Activated CD8-positive, alpha-beta T cell treated with anti-CD3 and anti-CD28 coated beads, Interleukin-2, amount 10 ng/mL, durations not matched to agents 7 days and 5 days (primary cell): ENCODE measurements at regions not wholly inside any gene's neighbourhood (a gene's known extent, or its start where the extent isn't known, plus 50 kb on each side); places are given as distances from the start of the nearest gene placed in this dataset.

Source experiments
- ATAC-seq: fragments of 150-1000 bp; cut with Tn5 transposase; one replicate; pipeline ENCODE4 v1.10.0; 2021; ENCODE audit warnings: moderate library complexity
- CTCF ChIA-PET: fragments of 350-600 bp; sonication (Branson Sonifier 250); formaldehyde crosslinking; loops from one replicate; lab custom pipeline; 2021; ENCODE audit warnings: antibody characterized with exemption; lab: Charles Lee
- POLR2A ChIA-PET: fragments of 350-600 bp; sonication (Branson Sonifier 250); formaldehyde crosslinking; loops from one replicate; lab custom pipeline; 2021; ENCODE audit warnings: antibody characterized with exemption; lab: Charles Lee
- DNase-seq: peaks from one replicate; pipeline ENCODE4 v3.0.0-alpha.2; 2020
- H3K27ac Mint-ChIP-seq: one replicate; pipeline ENCODE4 v1.8.0; 2021; ENCODE audit warnings: mild to moderate bottlenecking, mixed read lengths
- H3K27me3 Mint-ChIP-seq: one replicate; pipeline ENCODE4 v1.8.0; 2021; ENCODE audit warnings: low read depth, mixed read lengths
- H3K36me3 Mint-ChIP-seq: one replicate; pipeline ENCODE4 v1.8.0; 2021; ENCODE audit warnings: low read depth, mixed read lengths
- H3K4me1 Mint-ChIP-seq: one replicate; pipeline ENCODE4 v1.8.0; 2021; ENCODE audit warnings: low read depth, mixed read lengths
- H3K4me3 Mint-ChIP-seq: one replicate; pipeline ENCODE4 v1.8.0; 2021; ENCODE audit warnings: mild to moderate bottlenecking, mixed read lengths
- H3K9me3 Mint-ChIP-seq: one replicate; pipeline ENCODE4 v1.8.0; 2022; ENCODE audit warnings: mixed read lengths; ENCODE audit not compliant: insufficient read depth

- Mint-ChIP-seq H3K27ac (no peak overlapping the region), H3K4me3 (no peak overlapping the region), H3K4me1 (no peaks in the 10 kb centered on the region), H3K9me3 (no peaks in the 10 kb centered on the region), H3K36me3 (no peaks in the 10 kb centered on the region), H3K27me3 (no peaks in the 10 kb centered on the region)
- DNase-seq (no peak), ATAC-seq (no peak)
- POLR2A ChIA-PET, result no interaction called here
- CTCF ChIA-PET, result no interaction called here
These were observed 573.2 kb downstream of the CCDC171 start for GRCh38 chr9:16126042-16126441.

- H3K27ac Mint-ChIP-seq, result no peak overlapping the region
- ATAC-seq (no peak), DNase-seq (no peak)
- H3K4me1 Mint-ChIP-seq, result no peaks in the 10 kb centered on the region
- H3K36me3 Mint-ChIP-seq, result no peaks in the 10 kb centered on the region
- H3K4me3 Mint-ChIP-seq, result no peak overlapping the region
- H3K9me3 Mint-ChIP-seq, result no peaks in the 10 kb centered on the region
- peaks cover 2% of the 10 kb centered on the region for H3K27me3 Mint-ChIP-seq
- POLR2A ChIA-PET, result interaction anchor here (0.7 kb wide), 1 partner anchor 284 kb away, joined by 4 read pairs; no protein-coding TSS in a partner anchor
- CTCF ChIA-PET, result no interaction called here
These were observed 575.2 kb downstream of the CCDC171 start for GRCh38 chr9:16128003-16128402.

GRCh38 chr9:16131264-16131663, 578.4 kb downstream of the CCDC171 start:
- POLR2A ChIA-PET, result no interaction called here
- H3K36me3 Mint-ChIP-seq, result no peaks in the 10 kb centered on the region

GRCh38 chr9:16132513-16132912, 579.7 kb downstream of the CCDC171 start:
- ChIA-PET CTCF (interaction anchor here (0.8 to 1.8 kb wide), 4 partner anchors 22 to 295 kb away, joined by 3 to 6 read pairs (median 3); no protein-coding TSS in a partner anchor), POLR2A (no interaction called here)
- H3K4me1 Mint-ChIP-seq, result no peaks in the 10 kb centered on the region
- DNase-seq (no peak), ATAC-seq (no peak)
- H3K27ac Mint-ChIP-seq, result no peak overlapping the region
- no peaks in the 10 kb centered on the region for H3K9me3 Mint-ChIP-seq
- H3K4me3 Mint-ChIP-seq, result no peak overlapping the region
- H3K27me3 Mint-ChIP-seq, result peaks cover 2% of the 10 kb centered on the region
- H3K36me3 Mint-ChIP-seq, result no peaks in the 10 kb centered on the region

More at GRCh38 chr9:16131264-16131663, 578.4 kb downstream of the CCDC171 start:
- Mint-ChIP-seq H3K4me1 (no peaks in the 10 kb centered on the region), H3K27me3 (peaks cover 2% of the 10 kb centered on the region), H3K27ac (no peak overlapping the region), H3K9me3 (no peaks in the 10 kb centered on the region), H3K4me3 (no peak overlapping the region)
- CTCF ChIA-PET, result no interaction called here
- no peak for DNase-seq
- ATAC-seq, result no peak

- Mint-ChIP-seq H3K4me3 (no peak overlapping the region), H3K4me1 (no peaks in the 10 kb centered on the region), H3K36me3 (no peaks in the 10 kb centered on the region), H3K27me3 (peaks cover 2% of the 10 kb centered on the region), H3K9me3 (no peaks in the 10 kb centered on the region), H3K27ac (no peak overlapping the region)
- ATAC-seq (no peak), DNase-seq (no peak)
- ChIA-PET POLR2A (no interaction called here), CTCF (interaction anchor here (0.7 to 1.9 kb wide), 7 partner anchors 21 to 296 kb away, joined by 3 to 10 read pairs (median 3); no protein-coding TSS in a partner anchor)
These were observed 580.2 kb downstream of the CCDC171 start for GRCh38 chr9:16133032-16133431.

- POLR2A ChIA-PET, result no interaction called here
- Mint-ChIP-seq H3K27me3 (peaks cover 2% of the 10 kb centered on the region), H3K27ac (no peak overlapping the region), H3K36me3 (no peaks in the 10 kb centered on the region), H3K4me1 (no peaks in the 10 kb centered on the region), H3K9me3 (no peaks in the 10 kb centered on the region), H3K4me3 (no peak overlapping the region)
- DNase-seq (peak; percentile 46), ATAC-seq (peak; percentile 93)
- CTCF ChIA-PET, result interaction anchor here (0.7 to 1.9 kb wide), 10 partner anchors 9 to 296 kb away, joined by 3 to 10 read pairs (median 3); no protein-coding TSS in a partner anchor
These were observed 580.8 kb downstream of the CCDC171 start for GRCh38 chr9:16133556-16134227.

- H3K27ac Mint-ChIP-seq, result no peak overlapping the region
- ChIA-PET POLR2A (no interaction called here), CTCF (interaction anchor here (0.8 to 1.9 kb wide), 5 partner anchors 9 to 261 kb away, joined by 3 to 10 read pairs (median 5); no protein-coding TSS in a partner anchor)
- ATAC-seq, result no peak
- H3K27me3 Mint-ChIP-seq, result peaks cover 2% of the 10 kb centered on the region
- DNase-seq, result no peak
- no peaks in the 10 kb centered on the region for H3K4me1 Mint-ChIP-seq
- H3K36me3 Mint-ChIP-seq, result no peaks in the 10 kb centered on the region
- H3K4me3 Mint-ChIP-seq, result no peak overlapping the region
- H3K9me3 Mint-ChIP-seq, result no peaks in the 10 kb centered on the region
These were observed 581.5 kb downstream of the CCDC171 start for GRCh38 chr9:16134351-16134750.

GRCh38 chr9:16135968-16136367, 583.1 kb downstream of the CCDC171 start:
- ChIA-PET CTCF (interaction anchor here (0.7 kb wide), 1 partner anchor 10 kb away, joined by 3 read pairs; no protein-coding TSS in a partner anchor), POLR2A (no interaction called here)
- Mint-ChIP-seq H3K9me3 (no peaks in the 10 kb centered on the region), H3K4me1 (no peaks in the 10 kb centered on the region), H3K36me3 (no peaks in the 10 kb centered on the region), H3K27me3 (peaks cover 2% of the 10 kb centered on the region), H3K27ac (no peak overlapping the region), H3K4me3 (no peak overlapping the region)
- DNase-seq, result no peak
- no peak for ATAC-seq

GRCh38 chr9:16136451-16136850, 583.6 kb downstream of the CCDC171 start:
- H3K9me3 Mint-ChIP-seq, result no peaks in the 10 kb centered on the region
- DNase-seq, result no peak
- no peak for ATAC-seq
- no peaks in the 10 kb centered on the region for H3K36me3 Mint-ChIP-seq
- ChIA-PET CTCF (no interaction called here), POLR2A (no interaction called here)
- H3K4me1 Mint-ChIP-seq, result no peaks in the 10 kb centered on the region
- peaks cover 2% of the 10 kb centered on the region for H3K27me3 Mint-ChIP-seq
- H3K4me3 Mint-ChIP-seq, result no peak overlapping the region
- no peak overlapping the region for H3K27ac Mint-ChIP-seq

- ATAC-seq (no peak), DNase-seq (no peak)
- H3K27me3 Mint-ChIP-seq, result no peaks in the 10 kb centered on the region
- H3K27ac Mint-ChIP-seq, result no peak overlapping the region
- no peaks in the 10 kb centered on the region for H3K36me3 Mint-ChIP-seq
- no peaks in the 10 kb centered on the region for H3K9me3 Mint-ChIP-seq
- no peaks in the 10 kb centered on the region for H3K4me1 Mint-ChIP-seq
- H3K4me3 Mint-ChIP-seq, result no peak overlapping the region
- POLR2A ChIA-PET, result no interaction called here
- CTCF ChIA-PET, result no interaction called here
These were observed 584.1 kb downstream of the CCDC171 start for GRCh38 chr9:16136961-16137360.

- POLR2A ChIA-PET, result no interaction called here
- ATAC-seq, result no peak
- Mint-ChIP-seq H3K27me3 (no peaks in the 10 kb centered on the region), H3K27ac (no peak overlapping the region), H3K9me3 (no peaks in the 10 kb centered on the region), H3K4me3 (no peak overlapping the region), H3K4me1 (no peaks in the 10 kb centered on the region), H3K36me3 (no peaks in the 10 kb centered on the region)
- DNase-seq, result no peak
- CTCF ChIA-PET, result interaction anchor here (0.9 to 1.2 kb wide), 2 partner anchors 15 to 196 kb away, joined by 3 to 5 read pairs; no protein-coding TSS in a partner anchor
These were observed 586.0 kb downstream of the CCDC171 start for GRCh38 chr9:16138561-16139491.
